GM19397 (cell line): ENCODE measurements at regions not wholly inside any gene's neighbourhood (a gene's known extent, or its start where the extent isn't known, plus 50 kb on each side); places are given as distances from the start of the nearest gene placed in this dataset.
"Not testable (repeated sequence)": the region's sequence is repeated elsewhere in the genome, so short reads cannot be mapped to it uniquely, and the experiment has no call there.

Source experiments
- ATAC-seq: cut with Tn5 transposase; IDR thresholded peaks from one replicate; pipeline ENCODE4 v1.9.1; 2021; ENCODE audit warnings: mild to moderate bottlenecking, moderate library complexity; ENCODE audit not compliant: unreplicated experiment

DNA sequence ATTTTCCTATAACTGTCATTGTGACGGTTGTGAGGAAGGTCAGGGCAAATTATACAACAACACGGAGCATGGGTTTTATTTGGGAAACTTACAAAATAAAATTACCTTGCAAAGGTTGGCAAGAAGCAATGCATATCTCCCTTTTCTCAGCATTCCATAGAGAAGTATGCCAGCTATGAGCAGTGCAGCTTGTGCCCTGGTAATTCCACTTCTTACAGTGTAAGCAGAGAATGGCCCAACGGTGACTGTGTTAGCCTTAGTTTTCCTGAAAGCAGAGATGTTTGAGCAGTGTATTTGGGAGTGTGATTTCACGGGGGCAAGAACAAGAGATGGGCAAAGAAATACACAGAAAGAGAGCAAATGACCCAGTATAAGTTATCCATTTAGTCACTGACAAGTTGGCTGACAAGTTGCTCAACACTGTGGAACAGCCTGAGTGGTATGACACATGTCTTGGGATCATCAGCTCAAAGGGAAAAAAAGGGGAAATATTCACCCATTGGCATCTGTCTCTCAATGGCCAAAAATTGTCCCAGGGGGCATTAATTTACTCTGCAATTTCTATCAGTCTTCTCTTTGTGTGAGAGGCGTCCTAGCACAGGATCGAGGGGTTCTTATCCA lies 210.9 kb upstream of the NRIP1 start:
- ATAC-seq, result no peak

- no peak for ATAC-seq
Observed at GRCh38 chr21:15276243-15276642, 211.4 kb upstream of the NRIP1 start.

- no peak for ATAC-seq
Observed at GRCh38 chr21:15277466-15277865, 212.7 kb upstream of the NRIP1 start.

- ATAC-seq, result no peak
Observed at GRCh38 chr21:15278279-15278678, 213.5 kb upstream of the NRIP1 start.

- no peak for ATAC-seq
Observed at GRCh38 chr21:15278851-15279250, 214.1 kb upstream of the NRIP1 start.

GRCh38 chr21:15279482-15279881 lies 214.7 kb upstream of the NRIP1 start:
- no peak for ATAC-seq

DNA sequence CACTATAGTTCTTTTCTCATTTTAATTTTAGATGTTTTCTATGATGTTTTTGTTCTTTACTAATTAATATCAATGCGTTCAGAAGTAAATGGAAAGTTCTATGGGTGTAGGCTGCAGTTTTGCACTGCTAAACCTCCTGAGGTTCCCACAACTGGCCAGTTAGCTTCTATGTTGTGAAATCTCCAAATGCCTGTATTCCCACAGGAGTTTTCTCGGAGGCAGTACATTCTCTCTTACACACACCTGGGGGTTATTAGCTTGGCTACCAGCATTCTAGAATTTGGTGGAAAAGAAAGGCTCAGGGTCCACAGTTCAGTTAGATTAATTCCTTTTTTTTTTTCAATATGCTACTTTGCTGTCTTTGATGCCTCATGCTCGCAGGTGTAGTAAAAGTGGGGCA lies 216.9 kb upstream of the NRIP1 start:
- no peak for ATAC-seq

DNA sequence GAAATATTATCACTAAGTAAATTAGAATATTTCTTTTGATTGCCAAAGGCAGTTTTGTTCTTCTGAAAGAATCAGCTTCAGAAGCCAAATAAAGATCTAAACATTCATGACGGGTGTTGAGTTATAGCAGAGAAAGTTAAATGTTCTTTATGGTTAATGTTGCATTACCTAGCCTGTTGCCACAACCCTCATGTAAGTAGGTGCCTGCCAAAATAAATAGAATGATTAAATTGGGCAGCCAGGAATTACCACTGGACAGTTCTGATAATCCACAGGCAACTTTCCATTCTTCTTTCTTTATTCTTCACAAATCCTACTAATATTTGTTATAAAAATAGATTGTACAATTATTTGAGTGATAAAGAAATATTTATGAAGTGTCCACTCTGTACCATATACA lies 217.9 kb upstream of the NRIP1 start:
- ATAC-seq, result no peak

GRCh38 chr21:15283138-15283537 lies 218.3 kb upstream of the NRIP1 start:
- ATAC-seq, result no peak

DNA sequence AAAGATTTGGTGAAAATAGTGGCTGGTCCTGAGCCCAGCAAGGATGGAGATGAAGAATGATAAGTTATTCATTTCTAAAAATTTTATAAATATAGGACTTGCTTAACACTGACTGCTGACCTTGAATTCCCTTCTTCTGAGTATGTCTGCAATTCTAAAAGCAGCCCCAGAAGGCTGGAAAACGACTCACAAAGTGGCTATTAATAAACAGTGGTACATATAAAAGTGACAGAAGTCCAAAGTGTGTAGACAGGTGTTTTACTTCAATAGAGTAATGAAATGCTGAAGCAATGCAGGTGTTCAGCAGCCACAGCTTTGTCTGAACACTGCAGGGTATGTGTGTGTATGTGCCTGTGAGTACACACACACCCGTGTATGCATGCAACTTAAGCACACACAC lies 219.0 kb upstream of the NRIP1 start:
- no peak for ATAC-seq

DNA sequence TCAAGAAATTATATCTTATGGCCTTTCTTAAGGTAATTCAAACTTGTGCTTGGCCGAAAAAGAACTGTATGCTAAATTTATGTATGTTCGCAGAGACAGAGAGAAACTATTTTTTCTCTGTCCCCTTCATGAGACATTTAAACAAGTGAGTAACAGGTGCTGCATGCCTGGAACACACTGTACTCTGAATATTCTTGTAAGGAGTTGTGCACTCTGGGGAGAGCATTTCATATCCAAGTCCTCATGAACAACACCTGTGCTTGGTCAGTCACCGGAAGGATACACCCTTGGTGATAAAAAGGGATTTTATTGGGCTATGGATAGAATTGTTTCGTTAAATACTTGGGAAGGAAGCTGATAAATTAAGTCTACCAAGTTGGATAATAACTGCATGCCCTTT lies 220.8 kb upstream of the NRIP1 start:
- no peak for ATAC-seq

DNA sequence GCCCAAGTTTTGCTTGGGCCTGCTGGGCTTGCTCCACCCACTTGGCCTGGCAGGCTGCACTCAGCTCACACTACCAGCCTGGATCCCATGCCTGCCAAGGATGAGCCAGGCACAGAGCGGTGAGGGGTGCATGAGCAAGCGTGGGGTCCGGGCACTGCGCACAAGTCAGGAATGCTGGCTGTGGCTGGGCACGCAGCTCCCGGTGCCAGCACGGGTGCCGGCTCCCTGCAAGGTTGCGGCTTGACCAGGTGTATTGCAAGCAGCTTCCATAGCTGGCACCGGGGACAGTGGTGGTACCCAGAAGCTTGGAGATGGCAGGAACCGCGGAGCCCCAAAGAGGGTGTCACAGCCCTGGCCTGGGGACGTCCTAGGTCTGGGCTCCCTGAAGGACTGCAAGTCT lies 224.4 kb upstream of the NRIP1 start:
- no peak for ATAC-seq

GRCh38 chr21:15289896-15290841 lies 225.4 kb upstream of the NRIP1 start:
- no peak for ATAC-seq

DNA sequence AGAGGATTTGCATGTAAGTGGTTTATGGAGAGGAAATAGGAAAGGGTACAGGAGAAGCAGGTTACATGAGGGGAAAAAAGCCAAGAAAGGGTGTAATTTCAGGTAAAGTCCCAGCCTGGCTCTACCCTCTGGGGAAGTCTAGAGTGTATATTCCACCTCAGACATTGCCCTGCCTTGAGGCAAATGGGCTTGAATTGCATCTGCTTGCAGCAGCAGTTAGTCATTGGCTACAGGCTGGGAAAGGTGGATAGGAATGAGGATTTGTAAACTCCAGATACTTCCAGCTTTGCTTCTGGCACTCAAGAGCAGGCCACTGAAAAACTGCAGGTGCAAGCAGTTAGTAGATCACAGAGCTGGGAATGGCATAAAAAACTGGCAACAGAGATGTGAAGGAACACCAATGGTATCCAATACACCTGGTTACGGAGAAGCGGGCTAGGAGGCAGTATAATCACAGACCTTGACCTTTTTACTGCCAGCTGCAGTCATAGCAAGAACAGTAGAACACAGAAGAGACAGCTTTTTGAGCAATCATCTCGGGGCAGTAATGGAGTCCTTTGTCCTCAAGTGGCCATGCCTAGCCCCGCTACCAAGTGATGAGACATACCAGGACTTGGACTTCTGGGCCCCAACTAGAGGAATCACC lies 226.9 kb upstream of the NRIP1 start:
- ATAC-seq, result no peak

DNA sequence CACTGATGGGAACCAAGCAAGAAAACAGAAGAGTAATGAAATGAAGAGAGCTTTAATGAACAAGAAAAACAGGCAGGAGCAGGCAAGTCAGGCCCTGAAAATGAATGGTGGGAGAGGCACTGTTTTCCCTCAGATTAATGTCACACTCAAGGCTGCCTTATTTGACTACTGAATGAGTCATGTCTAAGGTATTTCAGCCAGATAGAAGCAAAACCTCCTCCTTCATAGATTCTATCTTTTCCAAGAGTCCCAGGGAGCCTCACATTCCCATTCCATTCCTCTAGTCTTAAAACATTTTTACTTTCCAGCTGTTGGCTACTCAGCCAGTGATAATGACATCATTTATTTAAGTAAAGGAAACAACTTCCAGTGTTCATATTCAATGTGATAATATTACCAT lies 228.4 kb upstream of the NRIP1 start:
- no peak for ATAC-seq

GRCh38 chr21:15295875-15296274 lies 231.1 kb upstream of the NRIP1 start:
- ATAC-seq, result no peak

- no peak for ATAC-seq
Observed at GRCh38 chr21:15297824-15298223, 233.0 kb upstream of the NRIP1 start.

DNA sequence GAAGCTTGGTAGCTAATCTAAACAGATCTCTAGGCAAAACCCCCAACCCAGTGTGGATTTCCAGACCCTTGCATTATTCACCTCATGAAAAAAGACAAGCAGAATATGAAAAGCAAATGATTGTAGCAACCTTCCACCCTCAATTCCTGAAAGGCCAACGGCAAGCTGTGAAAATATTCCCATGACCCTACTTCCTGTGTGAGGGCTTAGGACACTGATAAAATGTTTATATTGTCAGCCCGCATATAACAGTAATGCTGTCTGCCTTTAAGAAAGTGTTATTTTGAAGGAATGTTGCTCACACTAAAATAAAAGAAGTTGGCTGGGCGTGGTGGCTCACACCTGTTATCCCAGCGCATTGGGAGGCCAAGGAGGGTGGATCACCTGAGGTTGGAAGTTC lies 233.5 kb upstream of the NRIP1 start:
- ATAC-seq, result no peak

GRCh38 chr21:15298755-15299154 lies 234.0 kb upstream of the NRIP1 start:
- not testable (repeated sequence) for ATAC-seq

DNA sequence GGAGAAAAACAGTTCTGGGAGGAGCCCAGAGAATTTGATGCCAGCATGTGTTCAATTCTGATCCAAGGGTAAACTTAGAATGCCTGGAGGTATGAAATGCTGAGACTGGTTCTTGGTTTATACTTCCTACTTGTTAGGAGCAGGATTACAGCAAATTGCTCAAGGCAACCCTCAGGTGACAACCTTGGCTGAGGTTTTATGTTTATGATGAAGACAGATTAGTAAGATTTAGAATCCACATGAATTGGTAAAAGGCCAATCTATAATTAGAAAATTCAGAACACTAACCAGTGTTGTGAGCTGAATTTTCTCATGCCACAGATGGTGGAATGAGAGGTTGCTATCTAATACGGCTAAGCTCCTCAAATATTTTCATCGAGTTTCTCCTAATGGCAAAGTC lies 235.3 kb upstream of the NRIP1 start:
- ATAC-seq, result no peak

DNA sequence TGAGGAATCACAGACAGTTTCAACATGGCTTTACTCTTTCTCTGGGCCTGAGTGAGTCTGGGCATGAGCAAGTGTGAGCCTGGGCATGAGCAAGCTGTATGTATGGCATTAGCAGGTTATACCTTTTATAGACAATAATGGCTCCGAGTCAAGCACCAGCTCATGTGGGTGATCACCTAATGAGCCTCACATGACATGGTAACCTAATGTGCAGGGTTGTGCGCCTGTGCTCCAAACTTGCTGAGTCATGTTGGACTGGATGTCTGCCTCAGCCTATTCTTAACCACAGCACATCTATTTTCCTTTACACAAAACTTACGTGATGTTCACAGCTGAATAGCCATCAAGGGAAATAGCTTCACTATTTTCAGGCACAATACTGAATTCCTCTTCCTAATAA lies 236.2 kb upstream of the NRIP1 start:
- ATAC-seq, result no peak

GRCh38 chr21:15301736-15302135 lies 236.9 kb upstream of the NRIP1 start:
- no peak for ATAC-seq
